Transverse colon (tissue), 4 donors: ENCODE measurements at regions not wholly inside any gene's neighbourhood (a gene's known extent, or its start where the extent isn't known, plus 50 kb on each side); places are given as distances from the start of the nearest gene placed in this dataset.

Experiments
- DNase-seq: peaks from one replicate; pipeline ENCODE4 v3.0.0-alpha.2; 2019
- H3K27ac ChIP-seq, 4 donors: fragments of 200-600 bp; sonication (generic); 2 replicates each; pipeline ENCODE4 v1.5.1; 2016 to 2018; ENCODE audit warnings: inconsistent platforms in 4 of 4
- H3K27me3 ChIP-seq: fragments of 200-600 bp; sonication (generic); 2 replicates; pipeline ENCODE4 v1.5.1; 2017; ENCODE audit warnings: inconsistent platforms
- H3K36me3 ChIP-seq, 4 donors: fragments of 200-600 bp; sonication (generic); 2 replicates each; pipeline ENCODE4 v1.5.1; 2017 to 2019; ENCODE audit warnings: inconsistent platforms in 4 of 4
- H3K4me1 ChIP-seq, 4 donors: fragments of 200-600 bp; sonication (generic); 2 replicates each; pipeline ENCODE4 v1.5.1; 2017 to 2020; ENCODE audit warnings: inconsistent platforms in 4 of 4
- H3K4me3 ChIP-seq, 4 donors: fragments of 200-600 bp; sonication (generic); 1 replicate in 1 of 4; 2 replicates in 3 of 4; pipeline versions ENCODE4 v1.5.1 to v1.6.1; 2017 to 2019; ENCODE audit warnings: inconsistent platforms in 4 of 4
- H3K9me3 ChIP-seq, 2 donors: fragments of 200-600 bp; sonication (generic); 2 replicates each; pipeline ENCODE4 v1.5.1; 2017 to 2019; ENCODE audit warnings: inconsistent platforms in 2 of 2
- CTCF ChIP-seq, 5 experiments: fragments of 200-600 bp in 3 of 5; fragments of 450-650 bp in 2 of 5; sonication (generic) in 3 of 5; IDR thresholded peaks; 1 replicate in 2 of 5; 2 replicates in 3 of 5; pipeline ENCODE4 v1.5.1; 2016 to 2017; ENCODE audit warnings: antibody characterized with exemption in 5 of 5, inconsistent platforms in 3 of 5, mild to moderate bottlenecking in 2 of 5, moderate library complexity in 1 of 5
- EP300 ChIP-seq: sonication (generic); formaldehyde crosslinking; IDR thresholded peaks from one replicate; pipeline ENCODE4 v1.6.1; 2017; ENCODE audit warnings: antibody characterized with exemption, low read depth
- POLR2A ChIP-seq: fragments of 450-650 bp; IDR thresholded peaks from one replicate; pipeline ENCODE4 v1.6.1; 2016; ENCODE audit warnings: antibody characterized with exemption, mild to moderate bottlenecking, moderate library complexity
- POLR2AphosphoS5 ChIP-seq, 3 donors: sonication (generic); formaldehyde crosslinking; IDR thresholded peaks; one replicate each; pipeline ENCODE4 v1.6.1; 2016; ENCODE audit warnings: antibody characterized with exemption in 3 of 3
- WGBS, 2 donors: methylation state at CpG; one replicate each; pipeline ENCODE4 v1.1.5; 2018; ENCODE audit warnings: low coverage in 1 of 2; 5-methylcytosine and 5-hydroxymethylcytosine counted together
- in situ Hi-C, 4 donors: fragments of 200-750 bp; cut with MboI; loops; one replicate each; pipeline versions ENCODE4 v1.15.0 to v1.15.1; 2017; ENCODE audit warnings: low sequenced_read_pairs in 3 of 4, low pct_ligation_motif_present in 1 of 4, low pct_unique_long_range_greater_than_20kb in 1 of 4
- intact Hi-C: fragments of 100-400 bp; cut with DNase I; formaldehyde crosslinking; loops from one replicate; pipeline ENCODE4 v1.15.1; 2023; ENCODE audit warnings: low total_unique reads

GRCh38 chr6:133756078-133756695 lies 132.7 kb upstream of the TCF21 start:
- in situ Hi-C loops = no loop called here
- Histone ChIP-seq H3K4me3 (no peak overlapping the region), H3K36me3 (no peaks in the 10 kb centered on the region), H3K9me3 (no peaks in the 10 kb centered on the region), H3K27ac (peak overlapping the region in 3 of 4 donors; percentile 36 to 52 (median 48)), H3K4me1 (no peaks in the 10 kb centered on the region), H3K27me3 (no peaks in the 10 kb centered on the region)
- WGBS, 2 donors = 48 to 54% methylated on average over 3 of the region's 3 CpGs
- no peak for DNase-seq
- TF ChIP-seq POLR2A (no peak), EP300 (no peak), CTCF (IDR thresholded peaks at IDR 0.05) (no peak), POLR2AphosphoS5 (IDR thresholded peaks at IDR 0.05) (no peak)
- intact Hi-C loops = no loop called here

GRCh38 chr6:133757335-133757734 lies 131.6 kb upstream of the TCF21 start:
- intact Hi-C loops = no loop called here
- in situ Hi-C loops = no loop called here
- Histone ChIP-seq H3K4me3 (no peak overlapping the region), H3K4me1 (no peaks in the 10 kb centered on the region), H3K36me3 (no peaks in the 10 kb centered on the region), H3K27ac (peak overlapping the region; percentile 16 to 52 (median 30)), H3K27me3 (no peaks in the 10 kb centered on the region), H3K9me3 (no peaks in the 10 kb centered on the region)
- DNase-seq = no peak
- TF ChIP-seq CTCF (IDR thresholded peaks at IDR 0.05) (no peak), EP300 (no peak), POLR2A (no peak), POLR2AphosphoS5 (IDR thresholded peaks at IDR 0.05) (no peak)
- 46 to 50% methylated on average over 2 of the region's 2 CpGs for WGBS, 2 donors

- Histone ChIP-seq H3K36me3 (no peaks in the 10 kb centered on the region), H3K4me1 (no peaks in the 10 kb centered on the region), H3K27me3 (no peaks in the 10 kb centered on the region), H3K4me3 (no peak overlapping the region), H3K27ac (no peak overlapping the region), H3K9me3 (no peaks in the 10 kb centered on the region)
- in situ Hi-C loops (no loop called here), intact Hi-C loops (no loop called here)
- WGBS, 2 donors = 38 to 41% methylated on average over 2 of the region's 2 CpGs
- no peak for TF ChIP-seq CTCF (IDR thresholded peaks at IDR 0.05)
- no peak for DNase-seq
These were observed 130.0 kb upstream of the TCF21 start for GRCh38 chr6:133758815-133759335.

- intact Hi-C loops = no loop called here
- no peak for TF ChIP-seq POLR2A
- TF ChIP-seq POLR2AphosphoS5 (IDR thresholded peaks at IDR 0.05) = no peak
- no peak for TF ChIP-seq EP300
- TF ChIP-seq CTCF (IDR thresholded peaks at IDR 0.05) = no peak
These were observed 129.4 kb upstream of the TCF21 start for GRCh38 chr6:133759524-133759923.

More at GRCh38 chr6:133759524-133759923, 129.4 kb upstream of the TCF21 start:
- no peak overlapping the region for H3K27ac ChIP-seq
- WGBS, 2 donors = 75 to 76% methylated on average over 7 of the region's 7 CpGs
- H3K36me3 ChIP-seq = no peaks in the 10 kb centered on the region
- no peak overlapping the region for H3K4me3 ChIP-seq
- in situ Hi-C loops = no loop called here
- H3K9me3 ChIP-seq = no peaks in the 10 kb centered on the region
- no peak for DNase-seq
- H3K27me3 ChIP-seq = no peaks in the 10 kb centered on the region
- H3K4me1 ChIP-seq = no peaks in the 10 kb centered on the region
